GM12878 (cell line): ENCODE measurements at regions not wholly inside any gene's neighbourhood (a gene's known extent, or its start where the extent isn't known, plus 50 kb on each side); places are given as distances from the start of the nearest gene placed in this dataset.

ENCODE experiments used
- ATAC-seq: fragments of 200-7000 bp; cut with Tn5 transposase; 3 replicates; pipeline ENCODE4 v1.9.1; 2020; ENCODE audit warnings: mild to moderate bottlenecking, moderate library complexity
- BruUV-seq: library from RNA; stranded (reverse); fragments of 400-500 nt; replicated peaks from 2 replicates; lab custom pipeline; 2021; lab: Mats Ljungman, UMichigan
- CTCF ChIA-PET: fragments of 300-600 bp; sonication (Branson Sonifier 250); formaldehyde crosslinking; extraction: SDS; loops from one replicate; lab custom pipeline; 2021; ENCODE audit warnings: inconsistent platforms; lab: Yijun Ruan, JAX
- POLR2A ChIA-PET: fragments of 350-600 bp; formaldehyde crosslinking; extraction: SDS; loops from one replicate; lab custom pipeline; 2021; ENCODE audit warnings: inconsistent platforms; lab: Charles Lee
- RAD21 ChIA-PET: fragments of 300-600 bp; sonication (Branson Sonifier 250); formaldehyde crosslinking; loops from one replicate; lab custom pipeline; 2023; ENCODE audit warnings: antibody characterized with exemption; ENCODE audit not compliant: unreplicated experiment; lab: Charles Lee
- SMC1A ChIA-PET: fragments of 300-600 bp; sonication (Branson Sonifier 250); formaldehyde crosslinking; loops from one replicate; lab custom pipeline; 2023; ENCODE audit not compliant: unreplicated experiment, uncharacterized antibody; lab: Charles Lee
- DNase-seq: peaks from one replicate; pipeline ENCODE4 v3.0.0-alpha.2; 2011; ENCODE audit warnings: low read depth, low spot score
- FAIRE-seq: peaks from 3 replicates; lab custom pipeline; 2011; peaks lifted over from hg19 to GRCh38; lab: Jason Lieb, UNC
- H2AFZ ChIP-seq: 2 replicates; pipeline ENCODE4 v1.6.0; 2011; ENCODE audit warnings: low read depth, low read length, control low read depth; ENCODE audit not compliant: control insufficient read depth
- H3K27ac ChIP-seq: 2 replicates; pipeline ENCODE4 v1.5.1; 2011; ENCODE audit warnings: control low read depth; ENCODE audit not compliant: control insufficient read depth, insufficient read depth
- H3K27me3 ChIP-seq, 2 experiments: replicated peaks in 1 of 2; 2 replicates each; pipeline versions ENCODE4 v1.6.0 to v1.6.1; 2011; ENCODE audit warnings: low read length in 1 of 2; ENCODE audit not compliant: control insufficient read depth in 2 of 2, insufficient read depth in 2 of 2
- H3K36me3 ChIP-seq, 2 experiments: 2 replicates each; pipeline ENCODE4 v1.5.1; 2011; ENCODE audit warnings: low read length in 1 of 2; ENCODE audit not compliant: control insufficient read depth in 2 of 2, insufficient read depth in 2 of 2
- H3K4me1 ChIP-seq: 2 replicates; pipeline ENCODE4 v1.6.1; 2011; ENCODE audit warnings: mild to moderate bottlenecking, low read length, moderate library complexity, mixed read lengths; ENCODE audit not compliant: control insufficient read depth, insufficient read depth
- H3K4me2 ChIP-seq: 2 replicates; pipeline ENCODE4 v1.6.0; 2011; ENCODE audit warnings: control low read depth; ENCODE audit not compliant: control insufficient read depth, insufficient read depth
- H3K4me3 ChIP-seq: fragments of 200-600 bp; sonication (generic); 2 replicates; pipeline ENCODE4 v1.5.1; 2016
- H3K79me2 ChIP-seq: 2 replicates; pipeline ENCODE4 v1.6.0; 2011; ENCODE audit warnings: low read length; ENCODE audit not compliant: control insufficient read depth, insufficient read depth
- H3K9ac ChIP-seq: 2 replicates; pipeline ENCODE4 v1.8.0; 2011; ENCODE audit warnings: low read length, control low read depth, mixed read lengths; ENCODE audit not compliant: control insufficient read depth, insufficient read depth
- H3K9me3 ChIP-seq: replicated peaks from 3 replicates; pipeline ENCODE4 v1.5.1; 2011; ENCODE audit warnings: mild to moderate bottlenecking, low read length; ENCODE audit not compliant: control insufficient read depth, insufficient read depth
- H4K20me1 ChIP-seq: 2 replicates; pipeline ENCODE4 v1.6.0; 2011; ENCODE audit not compliant: control insufficient read depth, insufficient read depth
- CHD4 ChIP-seq: fragments of 200-600 bp; sonication (generic); IDR thresholded peaks from 2 replicates; pipeline ENCODE4 v1.6.1; 2016; ENCODE audit warnings: mild to moderate bottlenecking
- CREB1 ChIP-seq: IDR thresholded peaks from 2 replicates; pipeline ENCODE4 v1.6.1; 2012; ENCODE audit warnings: low read depth, mild to moderate bottlenecking, inconsistent platforms
- KAT2A ChIP-seq: conservative IDR thresholded peaks from 2 replicates; pipeline ENCODE4 v1.6.1; 2011; ENCODE audit warnings: low read depth, low read length; ENCODE audit not compliant: control insufficient read depth
- NFIC ChIP-seq: IDR thresholded peaks from 2 replicates; pipeline ENCODE4 v1.6.1; 2012; ENCODE audit warnings: low read depth, mild to moderate bottlenecking, inconsistent platforms, low read length, moderate library complexity
- NFXL1 ChIP-seq: fragments of 450-650 bp; IDR thresholded peaks from 2 replicates; pipeline ENCODE4 v1.6.1; 2017; ENCODE audit warnings: antibody characterized with exemption, mild to moderate bottlenecking, borderline replicate concordance
- NR2C2 ChIP-seq: IDR thresholded peaks from 2 replicates; pipeline ENCODE4 v1.6.1; 2011; ENCODE audit warnings: borderline replicate concordance, low read depth; ENCODE audit not compliant: control insufficient read depth, insufficient read length
- PAX5 ChIP-seq: IDR thresholded peaks from 2 replicates; pipeline ENCODE4 v1.6.1; 2011; ENCODE audit warnings: low read depth, low read length, borderline replicate concordance
- RB1 ChIP-seq: fragments of 450-650 bp; formaldehyde crosslinking; IDR thresholded peaks from 2 replicates; pipeline ENCODE4 v1.6.1; 2017; ENCODE audit warnings: mild to moderate bottlenecking, borderline replicate concordance
- RELA ChIP-seq: fragments of 450-650 bp; IDR thresholded peaks from 2 replicates; pipeline ENCODE4 v1.8.0; 2014; ENCODE audit warnings: borderline replicate concordance; ENCODE audit not compliant: partially characterized antibody
- RELB ChIP-seq: fragments of 450-650 bp; IDR thresholded peaks from 2 replicates; pipeline ENCODE4 v1.6.1; 2017; ENCODE audit warnings: low read depth, mild to moderate bottlenecking, moderate library complexity
- SREBF2 ChIP-seq: IDR thresholded peaks from 2 replicates; pipeline ENCODE4 v1.6.1; 2012; ENCODE audit warnings: mild to moderate bottlenecking, low read length
- SUPT20H ChIP-seq: IDR thresholded peaks from 2 replicates; pipeline ENCODE4 v1.6.1; 2011; ENCODE audit warnings: low read depth, mild to moderate bottlenecking, low read length, moderate library complexity, borderline replicate concordance; ENCODE audit not compliant: control insufficient read depth
- USF1 ChIP-seq: IDR thresholded peaks from 2 replicates; pipeline ENCODE4 v1.6.1; 2011; ENCODE audit warnings: borderline replicate concordance, low read depth, mild to moderate bottlenecking, moderate library complexity, mixed read lengths, low read length; ENCODE audit not compliant: insufficient read depth; ENCODE audit errors: extremely low read length
- WRNIP1 ChIP-seq: IDR thresholded peaks from 2 replicates; pipeline ENCODE4 v1.6.1; 2011; ENCODE audit warnings: low read depth, low read length, improper control_type of control experiment, borderline replicate concordance
- WGBS: methylation state at CpG from one replicate; pipeline ENCODE4 v1.1.6; 2016; ENCODE audit warnings: low lambda C conversion rate; ENCODE audit not compliant: insufficient replicate concordance, insufficient coverage; ENCODE audit errors: missing lambda C conversion rate; 5-methylcytosine and 5-hydroxymethylcytosine counted together
- in situ Hi-C: fragments of 300-500 bp; cut with MboI; formaldehyde crosslinking; loops from 9 replicates; pipeline ENCODE4 v1.14.3; 2018; ENCODE audit warnings: mixed read lengths
- intact Hi-C: fragments of 100-400 bp; cut with micrococcal nuclease; formaldehyde crosslinking; loops from one replicate; pipeline ENCODE4 v1.14.2; 2022; ENCODE audit not compliant: unreplicated experiment

DNA sequence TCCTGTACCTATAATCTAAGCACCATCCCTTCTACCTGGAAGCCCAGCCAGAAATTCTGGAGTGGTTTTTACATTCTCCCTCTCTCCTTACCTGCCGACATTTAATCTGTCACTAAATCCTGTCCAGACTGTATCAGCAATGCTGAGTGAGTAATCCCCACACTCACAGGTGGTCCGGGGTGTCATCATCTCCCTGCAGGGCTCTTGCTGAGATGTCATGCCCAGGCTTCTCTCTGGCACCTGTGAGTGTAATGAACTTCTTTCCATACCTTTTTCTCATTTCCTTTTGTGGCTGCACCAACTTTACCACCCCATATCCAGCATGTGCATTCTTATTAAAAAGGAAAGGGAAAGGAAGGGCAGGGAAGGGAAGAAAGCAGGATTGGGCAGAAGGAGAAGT, 355.2 kb downstream of the CCSER2 start:
- Histone ChIP-seq H3K4me2 (no peak overlapping the region), H3K4me1 (no peaks in the 10 kb centered on the region), H3K27me3 (peaks cover 0 to 1% of the 10 kb centered on the region in 2 experiments; a peak in 1 of 4 replicates), H2AFZ (no peak overlapping the region), H3K4me3 (no peak overlapping the region), H3K27ac (no peak overlapping the region), H3K36me3 (no peaks in the 10 kb centered on the region), H4K20me1 (no peaks in the 10 kb centered on the region), H3K9ac (no peak overlapping the region), H3K79me2 (no peaks in the 10 kb centered on the region), H3K9me3 (no peaks in the 10 kb centered on the region)
- FAIRE-seq (no peak), ATAC-seq (no peak), DNase-seq (no peak)
- BruUV-seq = no TSS peak
- no peak for TF ChIP-seq NFXL1
- no peak for TF ChIP-seq SUPT20H
- no peak for TF ChIP-seq SREBF2
- TF ChIP-seq RB1 = no peak
- no peak for TF ChIP-seq RELB
- TF ChIP-seq CHD4 = no peak
- TF ChIP-seq CREB1 = no peak
- no peak for TF ChIP-seq KAT2A
- TF ChIP-seq WRNIP1 = no peak
- no peak for TF ChIP-seq NFIC
- TF ChIP-seq RELA = no peak
- no peak for TF ChIP-seq PAX5
- no peak for TF ChIP-seq NR2C2
- TF ChIP-seq USF1 = no peak
- SMC1A ChIA-PET = no interaction called here
- CTCF ChIA-PET = no interaction called here
- POLR2A ChIA-PET = no interaction called here
- intact Hi-C loops = no loop called here
- in situ Hi-C loops = no loop called here
- RAD21 ChIA-PET = no interaction called here
- 0% methylated on average over 2 of the region's 2 CpGs for WGBS
